Esophagus muscularis mucosa (tissue), 3 donors: ENCODE measurements at regions not wholly inside any gene's neighbourhood (a gene's known extent, or its start where the extent isn't known, plus 50 kb on each side); places are given as distances from the start of the nearest gene placed in this dataset.

Source experiments
- POLR2A ChIP-seq: fragments of 450-650 bp; IDR thresholded peaks from one replicate; pipeline ENCODE4 v1.6.1; 2017; ENCODE audit warnings: antibody characterized with exemption, moderate library complexity, mild to moderate bottlenecking, low read depth
- POLR2AphosphoS5 ChIP-seq, 2 donors: sonication (generic); formaldehyde crosslinking; IDR thresholded peaks; one replicate each; pipeline ENCODE4 v1.6.1; 2017; ENCODE audit warnings: antibody characterized with exemption in 2 of 2
- TF ChIP-seq, protein P1 (sequence below), 3 experiments: fragments of 200-600 bp in 2 of 3; fragments of 450-650 bp in 1 of 3; sonication (generic) in 2 of 3; IDR thresholded peaks; one replicate each; pipeline ENCODE4 v1.5.1; 2017 to 2019; ENCODE audit warnings: antibody characterized with exemption in 3 of 3, mild to moderate bottlenecking in 2 of 3, moderate library complexity in 1 of 3

DNA sequence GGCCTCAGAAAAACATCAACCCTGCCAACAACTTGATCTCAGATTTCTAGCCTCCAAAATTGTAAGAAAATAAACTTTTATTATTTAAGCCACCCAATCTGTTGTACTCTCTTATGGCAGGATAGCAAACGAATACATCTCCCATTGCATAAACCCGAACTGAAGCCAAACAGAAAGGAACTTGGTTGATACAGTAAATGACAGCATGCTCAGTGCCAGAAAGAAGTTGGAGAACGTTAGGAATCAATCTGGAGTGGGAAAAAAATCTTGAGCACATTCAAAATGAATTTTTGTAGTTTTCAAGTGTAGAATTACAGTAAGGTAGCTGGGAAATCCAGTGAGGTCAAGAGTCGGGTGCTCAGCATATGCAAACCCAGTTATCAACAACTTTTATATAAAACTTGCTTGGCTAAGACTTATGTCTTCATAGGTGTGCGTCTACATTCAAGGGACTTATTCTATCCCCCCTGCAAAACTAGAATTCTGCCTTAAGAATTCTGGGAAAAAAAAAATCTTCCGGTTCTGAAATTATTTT lies 157.5 kb upstream of the ANKRD50 start:
- TF ChIP-seq, protein P1, sequence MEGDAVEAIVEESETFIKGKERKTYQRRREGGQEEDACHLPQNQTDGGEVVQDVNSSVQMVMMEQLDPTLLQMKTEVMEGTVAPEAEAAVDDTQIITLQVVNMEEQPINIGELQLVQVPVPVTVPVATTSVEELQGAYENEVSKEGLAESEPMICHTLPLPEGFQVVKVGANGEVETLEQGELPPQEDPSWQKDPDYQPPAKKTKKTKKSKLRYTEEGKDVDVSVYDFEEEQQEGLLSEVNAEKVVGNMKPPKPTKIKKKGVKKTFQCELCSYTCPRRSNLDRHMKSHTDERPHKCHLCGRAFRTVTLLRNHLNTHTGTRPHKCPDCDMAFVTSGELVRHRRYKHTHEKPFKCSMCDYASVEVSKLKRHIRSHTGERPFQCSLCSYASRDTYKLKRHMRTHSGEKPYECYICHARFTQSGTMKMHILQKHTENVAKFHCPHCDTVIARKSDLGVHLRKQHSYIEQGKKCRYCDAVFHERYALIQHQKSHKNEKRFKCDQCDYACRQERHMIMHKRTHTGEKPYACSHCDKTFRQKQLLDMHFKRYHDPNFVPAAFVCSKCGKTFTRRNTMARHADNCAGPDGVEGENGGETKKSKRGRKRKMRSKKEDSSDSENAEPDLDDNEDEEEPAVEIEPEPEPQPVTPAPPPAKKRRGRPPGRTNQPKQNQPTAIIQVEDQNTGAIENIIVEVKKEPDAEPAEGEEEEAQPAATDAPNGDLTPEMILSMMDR (IDR thresholded peaks at IDR 0.05), result no peak
- TF ChIP-seq POLR2AphosphoS5 (IDR thresholded peaks at IDR 0.05) (no peak), POLR2A (no peak)
